Upper lobe of right lung (tissue), 1 donor: ENCODE measurements at regions not wholly inside any gene's neighbourhood (a gene's known extent, or its start where the extent isn't known, plus 50 kb on each side); places are given as distances from the start of the nearest gene placed in this dataset.

Experiments
- ATAC-seq: fragments of 200-7000 bp; cut with Tn5 transposase; one replicate; pipeline ENCODE4 v1.9.1; 2020; ENCODE audit warnings: mild to moderate bottlenecking, moderate library complexity
- DNase-seq: peaks from one replicate; pipeline ENCODE4 v3.0.0-alpha.2; 2020
- H3K27ac ChIP-seq: fragments of 200-600 bp; one replicate; pipeline ENCODE4 v1.8.0; 2022
- H3K27me3 ChIP-seq: fragments of 200-600 bp; one replicate; pipeline ENCODE4 v1.8.0; 2022; ENCODE audit warnings: mild to moderate bottlenecking
- H3K36me3 ChIP-seq: fragments of 200-600 bp; one replicate; pipeline ENCODE4 v1.8.0; 2022
- H3K4me1 ChIP-seq: fragments of 200-600 bp; one replicate; pipeline ENCODE4 v1.8.0; 2022
- H3K4me3 ChIP-seq: fragments of 200-600 bp; one replicate; pipeline ENCODE4 v1.8.0; 2022; ENCODE audit warnings: mild to moderate bottlenecking
- H3K9me3 ChIP-seq: fragments of 200-600 bp; one replicate; pipeline ENCODE4 v1.8.0; 2022
- intact Hi-C: fragments of 100-400 bp; cut with DNase I; formaldehyde crosslinking; loops from one replicate; pipeline ENCODE4 v1.11.0; 2022
- TF ChIP-seq, protein P1 (sequence below): fragments of 200-600 bp; IDR thresholded peaks from one replicate; pipeline ENCODE4 v1.8.0; 2022; ENCODE audit warnings: antibody characterized with exemption
- donor health status: DM: no; HTN: yes; CAD: no; lungs with severe emphysema.

DNA sequence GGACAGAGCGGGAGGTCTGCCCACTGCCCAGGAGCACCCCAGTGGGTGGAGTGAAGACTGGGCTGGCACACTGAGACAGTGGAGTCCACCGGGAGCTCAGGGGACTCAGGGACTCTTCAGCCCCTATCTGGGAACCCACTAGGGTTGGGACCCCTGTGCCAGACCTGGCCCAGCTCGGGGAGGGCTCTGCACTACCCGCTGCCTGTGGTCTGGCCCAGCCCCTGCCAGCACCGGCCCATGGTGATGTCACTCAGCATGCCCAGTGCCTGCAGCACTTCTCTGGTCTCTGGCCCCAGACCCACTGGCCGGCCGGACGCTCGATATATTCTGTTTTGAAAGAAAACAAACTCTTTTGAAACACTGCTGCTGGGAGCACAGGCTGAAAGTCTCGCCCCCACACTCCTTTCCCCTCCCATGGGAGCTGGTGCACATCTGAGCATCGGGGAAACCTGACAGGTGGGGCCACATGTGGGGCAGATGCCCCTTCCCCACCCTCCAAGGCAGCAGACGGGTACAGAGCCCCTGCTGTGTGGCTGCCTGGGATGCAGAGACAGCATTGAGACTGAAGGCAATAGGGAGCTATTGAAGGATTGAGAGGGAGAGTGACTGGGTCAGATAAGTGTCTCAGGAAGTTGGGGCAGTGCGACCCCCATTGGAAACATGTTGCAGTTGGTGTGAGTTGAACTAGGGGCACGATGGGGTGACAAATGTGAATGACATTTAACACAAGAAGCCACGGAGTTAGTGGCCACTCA, 62.9 kb downstream of the MYEOV start:
- DNase-seq (peak; percentile 47), ATAC-seq (no peak)
- Histone ChIP-seq H3K36me3 (no peaks in the 10 kb centered on the region), H3K9me3 (no peaks in the 10 kb centered on the region), H3K4me1 (peaks cover 5% of the 10 kb centered on the region), H3K4me3 (no peak overlapping the region), H3K27me3 (no peaks in the 10 kb centered on the region), H3K27ac (no peak overlapping the region)
- intact Hi-C loops = no loop called here
- TF ChIP-seq, protein P1, sequence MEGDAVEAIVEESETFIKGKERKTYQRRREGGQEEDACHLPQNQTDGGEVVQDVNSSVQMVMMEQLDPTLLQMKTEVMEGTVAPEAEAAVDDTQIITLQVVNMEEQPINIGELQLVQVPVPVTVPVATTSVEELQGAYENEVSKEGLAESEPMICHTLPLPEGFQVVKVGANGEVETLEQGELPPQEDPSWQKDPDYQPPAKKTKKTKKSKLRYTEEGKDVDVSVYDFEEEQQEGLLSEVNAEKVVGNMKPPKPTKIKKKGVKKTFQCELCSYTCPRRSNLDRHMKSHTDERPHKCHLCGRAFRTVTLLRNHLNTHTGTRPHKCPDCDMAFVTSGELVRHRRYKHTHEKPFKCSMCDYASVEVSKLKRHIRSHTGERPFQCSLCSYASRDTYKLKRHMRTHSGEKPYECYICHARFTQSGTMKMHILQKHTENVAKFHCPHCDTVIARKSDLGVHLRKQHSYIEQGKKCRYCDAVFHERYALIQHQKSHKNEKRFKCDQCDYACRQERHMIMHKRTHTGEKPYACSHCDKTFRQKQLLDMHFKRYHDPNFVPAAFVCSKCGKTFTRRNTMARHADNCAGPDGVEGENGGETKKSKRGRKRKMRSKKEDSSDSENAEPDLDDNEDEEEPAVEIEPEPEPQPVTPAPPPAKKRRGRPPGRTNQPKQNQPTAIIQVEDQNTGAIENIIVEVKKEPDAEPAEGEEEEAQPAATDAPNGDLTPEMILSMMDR = no peak

DNA sequence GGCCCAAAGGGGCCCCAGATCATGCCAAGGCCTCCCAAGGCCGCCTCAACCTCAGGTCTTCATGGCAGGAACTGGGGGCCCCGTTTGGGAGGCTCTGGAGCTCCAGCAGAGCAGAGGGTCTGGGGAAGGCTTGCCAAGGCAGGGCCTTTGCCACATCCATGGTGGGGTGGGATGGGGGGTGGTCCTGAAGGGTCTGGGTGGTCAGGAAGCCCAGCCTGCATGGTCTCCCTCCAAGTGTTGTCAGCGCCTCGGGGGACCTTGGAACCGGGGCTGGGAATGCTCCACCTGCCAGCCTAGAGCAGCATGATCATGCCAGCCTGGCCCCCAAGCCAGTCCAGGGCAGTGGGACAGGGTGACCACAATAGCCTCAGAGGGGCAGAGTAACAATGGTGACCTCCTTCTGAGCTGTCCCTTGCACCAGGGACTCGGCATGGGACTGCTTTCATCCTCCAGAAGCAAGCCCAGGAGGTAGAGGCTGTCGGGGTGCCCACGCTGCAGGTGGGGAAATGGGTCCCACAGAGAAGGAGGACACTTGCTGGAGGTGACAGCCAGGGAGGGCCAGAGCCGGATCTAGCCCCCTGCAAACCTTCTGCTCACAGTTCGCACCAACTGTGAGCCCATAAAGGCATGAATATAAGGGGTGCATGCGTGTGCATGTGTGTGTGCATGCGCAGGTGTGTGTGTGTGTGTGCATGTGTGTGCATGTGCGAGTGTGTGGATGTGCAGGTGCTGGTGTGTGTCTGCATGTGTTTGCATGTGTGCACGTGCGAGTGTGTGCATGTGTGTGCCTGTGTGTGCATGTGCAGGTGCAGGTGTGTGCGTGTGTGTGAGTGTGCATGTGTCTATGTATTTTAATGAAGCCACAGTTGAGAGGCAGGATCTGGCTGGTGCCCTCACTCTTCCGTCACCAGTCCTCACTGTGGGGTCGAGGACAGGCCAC, 63.8 kb downstream of the MYEOV start:
- H3K27ac ChIP-seq = no peak overlapping the region
- intact Hi-C loops = no loop called here
- H3K4me3 ChIP-seq = no peak overlapping the region
- H3K9me3 ChIP-seq = no peaks in the 10 kb centered on the region
- ATAC-seq = no peak
- no peak for DNase-seq
- H3K36me3 ChIP-seq = no peaks in the 10 kb centered on the region
- peaks cover 2% of the 10 kb centered on the region for H3K4me1 ChIP-seq
- no peaks in the 10 kb centered on the region for H3K27me3 ChIP-seq
- TF ChIP-seq, protein P1 = no peak

DNA sequence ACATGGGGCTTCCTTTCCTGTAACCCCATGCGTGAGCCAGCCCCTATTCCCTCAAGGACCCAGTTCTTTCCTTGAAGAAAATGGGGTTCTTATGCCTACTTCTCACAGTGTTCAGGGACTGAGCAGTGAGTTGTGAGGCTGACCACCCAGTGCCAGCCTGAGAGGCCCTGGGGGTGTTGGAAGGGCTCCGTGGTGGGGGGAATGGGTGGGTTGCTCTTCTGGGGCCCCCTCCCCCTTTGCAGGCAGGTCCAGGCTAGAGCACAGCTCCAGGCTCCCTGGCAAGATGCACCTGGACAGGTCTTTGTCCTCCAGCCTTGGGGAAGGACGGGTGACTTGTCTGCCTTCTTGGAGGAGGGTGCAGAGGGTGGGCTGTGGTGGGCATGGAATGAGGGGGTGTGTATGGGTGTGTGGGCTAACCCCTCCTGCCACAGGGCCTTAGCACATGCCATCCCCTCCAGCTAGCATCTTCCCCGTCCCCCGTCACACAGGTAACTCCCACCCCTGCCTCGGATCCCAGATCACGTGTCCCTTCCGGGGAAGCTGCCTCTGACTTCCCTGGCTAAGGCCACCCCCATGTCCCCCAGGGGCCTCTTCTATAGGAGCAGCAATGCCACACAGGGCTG, 64.6 kb downstream of the MYEOV start:
- H3K27ac ChIP-seq = no peak overlapping the region
- H3K36me3 ChIP-seq = no peaks in the 10 kb centered on the region
- no peaks in the 10 kb centered on the region for H3K4me1 ChIP-seq
- DNase-seq = peak; percentile 51
- intact Hi-C loops = no loop called here
- no peaks in the 10 kb centered on the region for H3K27me3 ChIP-seq
- no peaks in the 10 kb centered on the region for H3K9me3 ChIP-seq
- no peak overlapping the region for H3K4me3 ChIP-seq
- ATAC-seq = peak; percentile 5
- TF ChIP-seq, protein P1 = no peak

DNA sequence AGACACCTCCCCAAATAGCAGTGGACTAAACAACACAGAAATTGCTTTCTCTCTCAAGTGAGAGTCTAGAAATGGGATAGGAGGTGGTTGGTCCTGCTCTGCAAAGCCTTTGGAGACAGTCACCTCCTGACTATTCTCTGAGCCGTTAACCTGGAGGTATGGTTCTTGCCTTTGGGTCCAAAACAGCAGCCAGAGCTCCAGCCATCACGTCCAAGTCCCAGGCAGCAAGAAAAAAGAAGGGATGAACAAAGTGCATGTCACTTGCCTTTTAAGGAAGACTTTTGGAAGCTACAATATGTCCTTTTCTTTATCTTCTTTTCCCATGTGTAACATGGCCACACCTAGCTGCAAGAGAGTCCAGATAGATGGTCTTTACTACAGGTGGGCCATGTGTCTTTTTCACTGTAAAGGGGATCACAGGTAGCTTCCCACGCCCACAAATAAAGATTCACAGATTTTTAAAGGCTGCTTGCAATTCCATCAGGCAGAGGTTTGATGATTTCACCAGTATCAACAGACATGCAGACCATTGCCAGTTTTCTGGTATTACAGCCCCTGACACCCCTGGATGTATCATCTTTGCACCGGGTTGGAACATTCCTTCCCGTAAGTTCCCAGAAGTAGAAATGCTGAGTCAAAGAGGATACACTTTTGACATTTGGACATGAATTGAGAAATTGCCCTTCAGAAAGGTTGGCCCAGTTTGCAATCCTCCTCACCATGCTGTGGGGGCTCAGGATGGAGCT, 66.0 kb downstream of the MYEOV start:
- TF ChIP-seq, protein P1 = no peak
- ATAC-seq = no peak
- no peaks in the 10 kb centered on the region for H3K27me3 ChIP-seq
- no peak overlapping the region for H3K4me3 ChIP-seq
- no peaks in the 10 kb centered on the region for H3K9me3 ChIP-seq
- intact Hi-C loops = no loop called here
- no peak for DNase-seq
- no peak overlapping the region for H3K27ac ChIP-seq
- H3K36me3 ChIP-seq = no peaks in the 10 kb centered on the region
- H3K4me1 ChIP-seq = no peaks in the 10 kb centered on the region

DNA sequence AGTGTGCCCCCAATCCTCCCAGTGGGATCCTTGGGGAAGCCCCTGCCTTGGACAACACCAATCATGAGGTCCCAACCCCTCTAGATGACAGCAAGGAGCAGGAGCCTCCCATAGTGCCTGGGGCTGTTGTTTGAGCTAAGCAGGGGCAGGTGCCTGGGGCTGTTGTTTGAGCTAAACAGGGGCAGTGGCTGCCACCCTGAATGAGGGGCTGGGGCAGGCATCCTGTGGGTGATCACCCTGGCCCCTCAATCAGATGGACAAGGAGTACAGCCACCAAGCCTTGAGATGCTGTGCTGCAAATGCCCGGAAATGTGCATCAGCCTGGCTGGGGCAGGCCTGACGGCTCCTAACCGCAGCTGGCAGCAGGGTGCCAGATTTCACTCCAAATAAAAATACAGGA, 66.7 kb downstream of the MYEOV start:
- DNase-seq (no peak), ATAC-seq (no peak)
- TF ChIP-seq, protein P1 = no peak
- H3K4me1 ChIP-seq = peaks cover 4% of the 10 kb centered on the region
- no peak overlapping the region for H3K27ac ChIP-seq
- intact Hi-C loops = no loop called here
- no peaks in the 10 kb centered on the region for H3K27me3 ChIP-seq
- no peaks in the 10 kb centered on the region for H3K9me3 ChIP-seq
- H3K4me3 ChIP-seq = no peak overlapping the region
- H3K36me3 ChIP-seq = no peaks in the 10 kb centered on the region
